ENCODE measurements at regions not wholly inside any gene's neighbourhood (a gene's known extent, or its start where the extent isn't known, plus 50 kb on each side); places are given as distances from the start of the nearest gene placed in this dataset.

DNA sequence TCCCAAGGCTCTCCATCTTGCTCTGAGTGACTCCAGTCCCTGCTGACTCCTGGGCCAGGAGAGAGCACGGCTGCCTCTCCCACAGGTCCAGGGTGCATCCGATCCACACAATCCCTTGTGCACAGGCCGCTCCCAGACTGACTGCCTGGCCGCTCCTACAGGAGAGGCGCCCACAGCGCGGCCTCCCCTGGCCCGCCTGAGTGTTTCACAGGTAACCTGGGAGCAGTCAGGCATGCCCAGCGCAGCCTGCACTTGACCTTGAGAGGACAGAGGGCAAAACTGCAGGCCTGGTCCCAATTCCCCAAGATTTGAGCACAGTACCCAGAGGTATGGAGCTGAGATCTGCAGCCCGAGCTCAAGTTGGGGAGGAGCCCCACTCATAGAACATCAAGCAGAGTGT, 490.2 kb downstream of the CNTN6 start:
- no peak for TF ChIP-seq PPARA (CRISPR knock-in tag; IDR thresholded peaks at IDR 0.05; ENCODE audit: borderline replicate concordance)
- no peak for TF ChIP-seq RARB (CRISPR knock-in tag; IDR thresholded peaks at IDR 0.05)
- no peak for TF ChIP-seq CREB5 (CRISPR knock-in tag; IDR thresholded peaks at IDR 0.05; ENCODE audit: low read depth)
- no peak for TF ChIP-seq ZNF70 (CRISPR knock-in tag; IDR thresholded peaks at IDR 0.05)
- no peak for TF ChIP-seq CSDC2 (CRISPR knock-in tag; IDR thresholded peaks at IDR 0.05)

All from SK-N-SH treated with all-trans-retinoic acid at 6 μM for 48 hours (cell line).